Inflammatory macrophage treated with lipopolysaccharide for 1 hour (primary cell): ENCODE measurements at regions not wholly inside any gene's neighbourhood (a gene's known extent, or its start where the extent isn't known, plus 50 kb on each side); places are given as distances from the start of the nearest gene placed in this dataset.
A peak's percentile ranks its signal among the peaks of the same experiment; 100 is the strongest.

ENCODE experiments used
- DNase-seq, 2 donors: peaks; one replicate each; pipeline ENCODE4 v3.0.0-alpha.2; 2020 to 2022

GRCh38 chr4:179976777-179977176 lies 2266.4 kb upstream of the TENM3 start:
- DNase-seq: no peak

GRCh38 chr4:179977378-179977777 lies 2265.8 kb upstream of the TENM3 start:
- DNase-seq: no peak

GRCh38 chr4:179981161-179981560 lies 2262.0 kb upstream of the TENM3 start:
- no peak for DNase-seq

GRCh38 chr4:179989975-179990374 lies 2253.2 kb upstream of the TENM3 start:
- DNase-seq: no peak

- no peak for DNase-seq
Observed at GRCh38 chr4:180009316-180009715, 2233.9 kb upstream of the TENM3 start.

- DNase-seq: no peak
Observed at GRCh38 chr4:180028682-180029081, 2214.5 kb upstream of the TENM3 start.

- DNase-seq: no peak
Observed at GRCh38 chr4:180031330-180031729, 2211.9 kb upstream of the TENM3 start.

- no peak for DNase-seq
Observed at GRCh38 chr4:180041576-180041975, 2201.6 kb upstream of the TENM3 start.

- DNase-seq: no peak
Observed at GRCh38 chr4:180052629-180053028, 2190.6 kb upstream of the TENM3 start.

- DNase-seq: no peak
Observed at GRCh38 chr4:180054291-180054690, 2188.9 kb upstream of the TENM3 start.

GRCh38 chr4:180057299-180057721 lies 2185.9 kb upstream of the TENM3 start:
- no peak for DNase-seq

GRCh38 chr4:180057891-180058671 lies 2185.1 kb upstream of the TENM3 start:
- DNase-seq: no peak

- DNase-seq: peak in 1 of 2 donors; percentile 7
Observed at GRCh38 chr4:180058691-180059215, 2184.4 kb upstream of the TENM3 start.

GRCh38 chr4:180059216-180059881 lies 2183.9 kb upstream of the TENM3 start:
- no peak for DNase-seq

- no peak for DNase-seq
Observed at GRCh38 chr4:180060159-180060889, 2182.9 kb upstream of the TENM3 start.

GRCh38 chr4:180081072-180081471 lies 2162.1 kb upstream of the TENM3 start:
- DNase-seq: no peak

GRCh38 chr4:180084561-180084960 lies 2158.6 kb upstream of the TENM3 start:
- DNase-seq: no peak

GRCh38 chr4:180086480-180087190 lies 2156.6 kb upstream of the TENM3 start:
- DNase-seq: no peak

- no peak for DNase-seq
Observed at GRCh38 chr4:180098586-180098985, 2144.6 kb upstream of the TENM3 start.

- peak; percentile 32 to 43 for DNase-seq
Observed at GRCh38 chr4:180099957-180100356, 2143.2 kb upstream of the TENM3 start.

GRCh38 chr4:180100433-180101344 lies 2142.5 kb upstream of the TENM3 start:
- no peak for DNase-seq
